ENCODE measurements at regions not wholly inside any gene's neighbourhood (a gene's known extent, or its start where the extent isn't known, plus 50 kb on each side); places are given as distances from the start of the nearest gene placed in this dataset.

DNA sequence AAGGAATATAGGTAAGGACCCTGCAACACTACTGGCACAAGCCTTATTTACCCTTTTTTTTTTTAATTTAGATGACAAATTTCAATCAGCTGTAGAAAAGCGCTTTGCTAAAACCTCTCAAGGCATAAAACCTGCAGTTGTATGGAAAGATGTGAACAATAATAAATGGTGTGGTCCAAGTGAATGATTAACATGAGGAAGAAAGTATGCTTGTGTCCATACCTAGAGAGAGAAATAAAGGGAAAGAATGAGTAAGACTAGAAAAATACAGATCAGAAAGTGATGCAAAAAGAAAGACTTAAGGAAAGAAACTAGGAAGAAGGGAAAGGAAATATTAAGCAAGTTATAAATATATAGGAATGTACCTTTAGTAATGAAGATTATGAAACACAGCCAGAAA is 119.2 kb upstream of the SCN7A start:
- H3K36me3 ChIP-seq, result no peaks in the 10 kb centered on the region
- no peak for ATAC-seq (ENCODE audit: insufficient number of reproducible peaks, low FRiP score, low read depth)
- H3K27me3 ChIP-seq (replicated peaks; ENCODE audit: insufficient read depth), result no peaks in the 10 kb centered on the region
- H3K4me1 ChIP-seq (ENCODE audit: control insufficient read depth in 1 of 2, low read depth in 2 of 2), result no peaks in the 10 kb centered on the region
- no peak for TF ChIP-seq CTCF (IDR thresholded peaks at IDR 0.05)
- no peak overlapping the region for H3K27ac ChIP-seq
- no peak for DNase-seq (ENCODE audit: low spot score)
- no peaks in the 10 kb centered on the region for H3K9me3 ChIP-seq
- no peak overlapping the region for H3K4me3 ChIP-seq

GRCh38 chr2:166612214-166612613 is 118.2 kb upstream of the SCN7A start:
- no peak for TF ChIP-seq CTCF (IDR thresholded peaks at IDR 0.05)
- ATAC-seq (ENCODE audit: insufficient number of reproducible peaks, low FRiP score, low read depth) (no peak), DNase-seq (ENCODE audit: low spot score) (no peak)

DNA sequence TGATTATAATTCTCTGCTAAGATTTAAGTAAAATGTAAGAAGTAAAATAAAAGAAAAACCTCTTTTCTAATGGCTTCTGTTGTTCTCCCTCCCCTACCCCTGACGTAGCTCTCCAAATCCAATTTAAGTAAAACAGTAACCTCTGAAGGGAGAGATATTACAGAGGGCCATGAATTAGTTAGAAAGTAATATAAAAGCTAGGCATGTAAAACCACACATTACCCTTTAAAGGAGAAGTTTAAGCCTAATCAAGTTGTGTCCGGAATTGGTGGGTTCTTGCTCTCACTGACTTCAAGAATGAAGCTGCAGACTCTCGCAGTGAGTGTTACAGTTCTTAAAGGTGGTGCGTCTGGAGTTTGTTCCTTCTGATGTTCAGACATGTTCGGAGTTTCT is 116.9 kb upstream of the SCN7A start:
- no peak for TF ChIP-seq CTCF (IDR thresholded peaks at IDR 0.05)
- ATAC-seq (ENCODE audit: insufficient number of reproducible peaks, low FRiP score, low read depth) (no peak), DNase-seq (ENCODE audit: low spot score) (no peak)
- Histone ChIP-seq H3K4me3 (no peak overlapping the region), H3K4me1 (ENCODE audit: control insufficient read depth in 1 of 2, low read depth in 2 of 2) (no peaks in the 10 kb centered on the region), H3K27ac (no peak overlapping the region), H3K27me3 (replicated peaks; ENCODE audit: insufficient read depth) (no peaks in the 10 kb centered on the region), H3K9me3 (no peaks in the 10 kb centered on the region), H3K36me3 (no peaks in the 10 kb centered on the region)

More at GRCh38 chr2:166612214-166612613, 118.2 kb upstream of the SCN7A start:
- Histone ChIP-seq H3K4me3 (no peak overlapping the region), H3K9me3 (no peaks in the 10 kb centered on the region), H3K27ac (no peak overlapping the region), H3K4me1 (ENCODE audit: control insufficient read depth in 1 of 2, low read depth in 2 of 2) (no peaks in the 10 kb centered on the region), H3K27me3 (replicated peaks; ENCODE audit: insufficient read depth) (no peaks in the 10 kb centered on the region), H3K36me3 (no peaks in the 10 kb centered on the region)

DNA sequence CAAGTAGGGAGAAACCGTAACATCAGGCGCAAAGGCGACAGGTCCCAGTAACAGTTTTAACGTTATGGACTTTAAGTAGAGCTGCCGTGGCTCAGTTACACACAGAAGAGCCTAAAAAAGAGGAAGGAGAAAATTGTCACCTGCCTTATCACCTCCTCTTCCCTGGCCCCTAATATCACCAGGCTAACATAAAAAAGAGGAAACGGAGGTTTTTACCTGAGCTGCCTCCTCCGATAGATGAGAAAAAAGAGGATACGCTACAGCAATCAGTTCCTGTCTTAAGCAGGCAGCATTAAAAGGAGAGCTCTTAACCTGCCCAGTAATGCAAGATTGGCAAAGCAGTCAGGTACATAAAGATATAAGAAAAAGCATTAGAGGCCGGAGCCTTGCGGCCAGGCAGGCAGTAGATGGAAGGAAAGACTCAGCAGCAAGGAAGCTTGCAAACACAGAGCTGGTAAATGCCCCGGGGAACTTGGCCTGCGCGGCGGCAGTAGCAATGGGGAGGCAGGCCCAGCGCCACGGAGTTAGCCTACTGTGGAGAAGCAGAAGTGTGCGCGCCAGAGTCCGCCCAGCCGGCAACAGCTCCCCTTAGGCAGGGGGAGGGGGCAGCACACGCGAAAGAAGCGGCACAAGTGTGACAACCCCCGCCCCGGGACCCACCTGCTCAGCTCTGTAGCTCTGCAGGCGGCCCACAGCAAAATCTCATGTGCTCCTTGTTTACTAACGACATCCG is 116.3 kb upstream of the SCN7A start:
- no peaks in the 10 kb centered on the region for H3K36me3 ChIP-seq
- ATAC-seq (ENCODE audit: insufficient number of reproducible peaks, low FRiP score, low read depth) (no peak), DNase-seq (ENCODE audit: low spot score) (no peak)
- no peaks in the 10 kb centered on the region for H3K9me3 ChIP-seq
- no peaks in the 10 kb centered on the region for H3K27me3 ChIP-seq (replicated peaks; ENCODE audit: insufficient read depth)
- no peak for TF ChIP-seq CTCF (IDR thresholded peaks at IDR 0.05)
- H3K4me1 ChIP-seq (ENCODE audit: control insufficient read depth in 1 of 2, low read depth in 2 of 2), result no peaks in the 10 kb centered on the region
- H3K27ac ChIP-seq, result no peak overlapping the region
- H3K4me3 ChIP-seq, result no peak overlapping the region

DNA sequence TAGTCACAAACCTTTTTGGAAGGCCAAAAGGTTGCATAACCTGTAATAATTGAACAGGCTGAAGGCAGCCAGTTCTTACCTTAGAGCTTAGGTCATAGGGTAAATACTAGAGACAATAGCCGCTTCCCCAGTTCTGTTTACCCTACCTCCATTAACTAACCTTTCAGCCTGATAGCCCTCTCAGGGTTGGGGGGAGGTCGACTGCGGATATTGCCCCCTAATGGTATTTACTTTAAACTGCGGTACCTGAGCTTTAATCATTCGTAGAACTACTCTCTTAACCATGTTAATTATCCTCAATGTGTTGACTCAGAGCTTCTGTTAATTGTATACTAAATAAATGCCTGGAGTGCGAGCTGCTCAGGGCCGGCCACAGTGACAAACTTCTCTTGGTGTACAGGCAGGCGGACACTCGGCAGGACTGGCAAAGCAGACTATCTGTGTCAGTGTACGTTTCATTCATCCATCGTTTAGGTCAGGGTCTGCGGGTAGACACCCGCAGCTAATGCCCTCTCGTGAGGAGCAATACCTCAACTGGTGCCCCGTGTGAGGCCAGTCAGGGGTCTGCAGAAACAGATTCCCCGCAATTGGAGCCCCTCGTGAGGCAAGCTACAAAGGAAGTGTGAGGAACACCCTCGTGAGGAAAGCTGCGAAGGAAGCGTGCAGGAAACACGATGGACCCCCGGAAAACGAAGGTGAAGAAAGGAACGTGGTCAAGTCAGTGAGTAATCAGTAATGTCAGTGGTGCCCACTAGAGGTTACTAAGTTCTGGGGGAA is 115.3 kb upstream of the SCN7A start:
- Histone ChIP-seq H3K27me3 (replicated peaks; ENCODE audit: insufficient read depth) (no peaks in the 10 kb centered on the region), H3K27ac (no peak overlapping the region), H3K9me3 (no peaks in the 10 kb centered on the region), H3K4me3 (no peak overlapping the region), H3K4me1 (ENCODE audit: control insufficient read depth in 1 of 2, low read depth in 2 of 2) (no peaks in the 10 kb centered on the region), H3K36me3 (no peaks in the 10 kb centered on the region)
- no peak for TF ChIP-seq CTCF (IDR thresholded peaks at IDR 0.05)
- no peak for ATAC-seq (ENCODE audit: insufficient number of reproducible peaks, low FRiP score, low read depth)
- no peak for DNase-seq (ENCODE audit: low spot score)
